ENCODE measurements at regions not wholly inside any gene's neighbourhood (a gene's known extent, or its start where the extent isn't known, plus 50 kb on each side); places are given as distances from the start of the nearest gene placed in this dataset.

DNA sequence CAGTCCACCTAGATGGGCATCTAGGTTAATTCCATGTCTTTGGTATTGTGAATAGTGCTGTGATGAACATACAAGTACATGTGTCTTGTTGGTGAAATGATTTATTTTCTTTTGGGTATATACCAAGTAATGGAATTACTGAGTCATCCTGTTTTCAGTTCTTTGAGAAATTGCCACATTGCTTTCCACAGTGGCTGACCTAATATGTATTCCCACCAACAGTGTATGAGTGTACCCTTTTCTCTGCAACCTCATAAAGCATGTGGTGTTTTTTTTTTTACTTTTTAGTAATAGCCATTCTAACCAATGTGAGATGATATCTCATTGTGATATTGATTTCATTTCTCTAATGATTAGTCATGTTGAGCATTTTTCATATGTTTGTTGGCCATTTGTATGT lies 86.0 kb upstream of the NDN start:
- no peaks in the 10 kb centered on the region for H3K27me3 ChIP-seq
- intact Hi-C loops (cut with DNase I) = no loop called here
- ATAC-seq = no peak
- H3K4me1 ChIP-seq = no peaks in the 10 kb centered on the region
- no peak for DNase-seq
- no peaks in the 10 kb centered on the region for H3K9me3 ChIP-seq
- no peak overlapping the region for H3K27ac ChIP-seq
- H3K4me3 ChIP-seq = no peak overlapping the region
- TF ChIP-seq, protein P1, sequence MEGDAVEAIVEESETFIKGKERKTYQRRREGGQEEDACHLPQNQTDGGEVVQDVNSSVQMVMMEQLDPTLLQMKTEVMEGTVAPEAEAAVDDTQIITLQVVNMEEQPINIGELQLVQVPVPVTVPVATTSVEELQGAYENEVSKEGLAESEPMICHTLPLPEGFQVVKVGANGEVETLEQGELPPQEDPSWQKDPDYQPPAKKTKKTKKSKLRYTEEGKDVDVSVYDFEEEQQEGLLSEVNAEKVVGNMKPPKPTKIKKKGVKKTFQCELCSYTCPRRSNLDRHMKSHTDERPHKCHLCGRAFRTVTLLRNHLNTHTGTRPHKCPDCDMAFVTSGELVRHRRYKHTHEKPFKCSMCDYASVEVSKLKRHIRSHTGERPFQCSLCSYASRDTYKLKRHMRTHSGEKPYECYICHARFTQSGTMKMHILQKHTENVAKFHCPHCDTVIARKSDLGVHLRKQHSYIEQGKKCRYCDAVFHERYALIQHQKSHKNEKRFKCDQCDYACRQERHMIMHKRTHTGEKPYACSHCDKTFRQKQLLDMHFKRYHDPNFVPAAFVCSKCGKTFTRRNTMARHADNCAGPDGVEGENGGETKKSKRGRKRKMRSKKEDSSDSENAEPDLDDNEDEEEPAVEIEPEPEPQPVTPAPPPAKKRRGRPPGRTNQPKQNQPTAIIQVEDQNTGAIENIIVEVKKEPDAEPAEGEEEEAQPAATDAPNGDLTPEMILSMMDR (IDR thresholded peaks at IDR 0.05) = no peak
- TF ChIP-seq POLR2A (IDR thresholded peaks at IDR 0.05) = no peak
- H3K36me3 ChIP-seq (replicated peaks in 1 of 2; ENCODE audit: insufficient read depth in 1 of 2, low read depth in 2 of 2) = no peaks in the 10 kb centered on the region

DNA sequence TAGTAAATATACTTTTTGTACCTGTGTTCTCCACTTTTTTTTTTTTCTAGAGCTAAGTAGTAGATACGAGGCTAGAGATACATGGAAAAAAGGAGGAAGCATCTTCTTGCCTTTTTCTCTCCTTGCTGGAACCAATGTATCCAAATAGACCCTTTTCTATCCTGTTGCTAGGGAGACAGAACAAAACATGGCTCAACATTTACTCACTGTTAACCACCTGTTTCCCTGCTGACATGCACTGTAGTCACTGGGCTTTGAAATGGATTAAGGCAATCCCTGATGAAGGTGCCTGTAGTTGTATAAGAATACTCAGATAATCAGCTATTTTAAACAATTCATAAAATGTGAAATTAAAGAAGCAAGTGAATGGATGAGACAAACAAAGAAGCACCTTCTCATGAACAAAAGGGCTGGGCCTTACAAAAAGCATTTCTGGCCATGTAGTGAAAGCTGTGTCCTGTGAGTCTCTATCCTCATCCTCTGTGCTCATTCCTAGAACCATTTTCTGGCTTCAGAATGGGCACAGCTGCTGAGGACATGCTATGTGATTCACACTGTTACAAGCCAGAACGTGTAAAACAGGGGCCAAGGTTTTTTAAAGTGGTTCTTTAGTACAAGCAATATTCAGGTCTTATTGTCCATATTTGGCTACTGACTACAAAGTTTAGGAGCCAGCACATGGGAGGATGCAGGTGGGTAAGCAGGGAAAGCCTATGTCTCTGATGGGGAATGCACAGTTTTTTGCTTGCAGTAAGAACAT lies 100.4 kb upstream of the NDN start:
- no peak for DNase-seq
- no peak for ATAC-seq
- 9 to 17% methylated on average over 2 of the region's 2 CpGs for WGBS, 2 donors
- no peaks in the 10 kb centered on the region for H3K36me3 ChIP-seq (replicated peaks in 1 of 2; ENCODE audit: insufficient read depth in 1 of 2, low read depth in 2 of 2)
- H3K4me3 ChIP-seq = no peak overlapping the region
- no peak overlapping the region for H3K27ac ChIP-seq
- no peaks in the 10 kb centered on the region for H3K9me3 ChIP-seq
- intact Hi-C loops (cut with DNase I) = no loop called here
- TF ChIP-seq, protein P1 (IDR thresholded peaks at IDR 0.05) = no peak
- no peak for TF ChIP-seq POLR2A (IDR thresholded peaks at IDR 0.05)
- H3K27me3 ChIP-seq = peaks cover 0 to 3% of the 10 kb centered on the region in 2 donors
- H3K4me1 ChIP-seq = no peaks in the 10 kb centered on the region

DNA sequence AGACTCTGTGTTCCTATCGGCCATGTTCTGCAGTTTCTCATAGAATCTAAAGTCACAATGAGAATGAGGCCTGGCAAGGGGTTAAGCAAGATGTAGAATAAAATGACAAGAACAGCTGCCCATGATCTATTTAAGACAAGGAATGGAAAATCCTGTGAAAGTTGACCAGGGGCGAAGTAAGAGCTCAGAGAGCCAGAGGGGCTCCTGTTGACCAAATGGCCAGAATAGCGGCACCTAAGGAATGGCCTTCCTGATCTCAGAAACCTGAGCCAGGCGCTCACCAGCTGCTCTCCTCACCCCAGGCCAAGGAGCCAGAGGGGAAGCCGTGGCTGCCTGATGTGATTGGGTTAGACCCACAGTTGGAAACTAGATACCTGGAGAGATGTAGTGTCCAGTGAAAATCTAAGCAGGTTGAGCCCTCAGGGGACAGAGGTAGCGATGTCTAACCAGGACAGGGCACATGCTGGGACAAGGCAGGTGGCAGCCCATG lies 106.1 kb upstream of the NDN start:
- no peaks in the 10 kb centered on the region for H3K36me3 ChIP-seq (replicated peaks in 1 of 2; ENCODE audit: insufficient read depth in 1 of 2, low read depth in 2 of 2)
- H3K4me1 ChIP-seq = no peaks in the 10 kb centered on the region
- WGBS, 2 donors = 68 to 88% methylated on average over 6 of the region's 6 CpGs
- H3K4me3 ChIP-seq = no peak overlapping the region
- DNase-seq (no peak), ATAC-seq (no peak)
- no peak overlapping the region for H3K27ac ChIP-seq
- no peaks in the 10 kb centered on the region for H3K27me3 ChIP-seq
- TF ChIP-seq, protein P1 (IDR thresholded peaks at IDR 0.05) = no peak
- no peak for TF ChIP-seq POLR2A (IDR thresholded peaks at IDR 0.05)
- H3K9me3 ChIP-seq = no peaks in the 10 kb centered on the region
- intact Hi-C loops (cut with DNase I) = no loop called here

DNA sequence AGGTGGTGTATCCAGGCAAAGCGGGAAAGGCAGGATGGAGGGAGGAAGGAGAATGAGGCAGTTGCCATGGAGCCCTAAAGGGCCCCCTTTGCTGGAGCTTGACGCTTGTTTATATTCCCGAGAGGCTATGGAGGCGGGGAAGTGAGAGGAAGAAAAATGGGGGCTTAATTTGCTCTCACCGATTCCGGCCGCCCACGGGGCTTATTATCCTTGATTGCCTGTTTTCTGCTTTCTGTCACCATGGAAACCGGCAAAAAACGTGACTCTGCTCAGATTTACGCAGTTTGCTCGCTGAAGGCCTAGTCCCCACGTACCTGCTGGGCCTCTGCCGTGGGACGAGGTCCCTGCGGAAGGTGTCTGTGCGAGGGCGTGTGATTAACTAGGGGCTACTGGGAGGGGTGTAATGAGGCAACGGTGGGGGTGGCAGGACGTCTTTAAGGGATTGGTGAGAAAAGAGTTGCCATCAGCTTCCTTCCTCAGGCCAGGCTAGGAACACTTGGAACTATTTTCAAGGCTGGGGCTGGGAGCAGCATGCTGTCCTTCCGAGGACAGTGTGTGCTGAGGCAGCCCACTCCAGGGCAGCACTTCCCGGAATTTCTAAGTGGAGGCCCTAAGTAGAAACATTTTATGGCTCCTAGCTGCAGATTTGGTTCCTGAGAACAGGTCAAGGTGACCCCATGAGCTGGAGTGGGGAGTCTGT lies 110.8 kb upstream of the NDN start:
- Histone ChIP-seq H3K27ac (no peak overlapping the region), H3K27me3 (no peaks in the 10 kb centered on the region), H3K4me1 (no peaks in the 10 kb centered on the region), H3K9me3 (no peaks in the 10 kb centered on the region), H3K36me3 (replicated peaks in 1 of 2; ENCODE audit: insufficient read depth in 1 of 2, low read depth in 2 of 2) (no peaks in the 10 kb centered on the region), H3K4me3 (no peak overlapping the region)
- 45 to 67% methylated on average over 22 of the region's 22 CpGs for WGBS, 2 donors
- DNase-seq (peak in 3 of 4 donors; percentile 12 to 15 (median 14)), ATAC-seq (peak; percentile 24)
- intact Hi-C loops (cut with DNase I) = no loop called here
- TF ChIP-seq POLR2A (IDR thresholded peaks at IDR 0.05) = no peak
- TF ChIP-seq, protein P1 (IDR thresholded peaks at IDR 0.05) = no peak

All from body of pancreas (tissue), 4 donors.